ENCODE measurements at regions not wholly inside any gene's neighbourhood (a gene's known extent, or its start where the extent isn't known, plus 50 kb on each side); places are given as distances from the start of the nearest gene placed in this dataset.
"Not testable (repeated sequence)": the region's sequence is repeated elsewhere in the genome, so short reads cannot be mapped to it uniquely, and the experiment has no call there.

GRCh38 chr12:90831712-90832111 lies 123.3 kb downstream of the CCER1 start:
- FAIRE-seq (no peak), DNase-seq (ENCODE audit: low spot score) (no peak)

- DNase-seq (ENCODE audit: low spot score) (no peak), FAIRE-seq (no peak)
These were observed 125.9 kb downstream of the CCER1 start for GRCh38 chr12:90829044-90829443.

- no peak for FAIRE-seq
- DNase-seq (ENCODE audit: low spot score) = no peak
These were observed 126.4 kb downstream of the CCER1 start for GRCh38 chr12:90828621-90829020.

GRCh38 chr12:90827567-90827966 lies 127.4 kb downstream of the CCER1 start:
- no peak for FAIRE-seq
- DNase-seq (ENCODE audit: low spot score) = no peak

- no peak for FAIRE-seq
These were observed 128.9 kb downstream of the CCER1 start for GRCh38 chr12:90826036-90826435.

GRCh38 chr12:90823859-90824258 lies 131.1 kb downstream of the CCER1 start:
- FAIRE-seq (no peak), DNase-seq (ENCODE audit: low spot score) (no peak)

More at GRCh38 chr12:90826036-90826435, 128.9 kb downstream of the CCER1 start:
- DNase-seq (ENCODE audit: low spot score) = no peak

- no peak for FAIRE-seq
- no peak for DNase-seq (ENCODE audit: low spot score)
These were observed 135.3 kb downstream of the CCER1 start for GRCh38 chr12:90819709-90820108.

GRCh38 chr12:90816353-90817089 lies 138.5 kb downstream of the CCER1 start:
- FAIRE-seq (no peak), DNase-seq (ENCODE audit: low spot score) (no peak)

- FAIRE-seq (no peak), DNase-seq (ENCODE audit: low spot score) (no peak)
These were observed 145.0 kb downstream of the CCER1 start for GRCh38 chr12:90809940-90810339.

- no peak for DNase-seq (ENCODE audit: low spot score)
- no peak for FAIRE-seq
These were observed 146.4 kb downstream of the CCER1 start for GRCh38 chr12:90808568-90808967.

- FAIRE-seq (no peak), DNase-seq (ENCODE audit: low spot score) (no peak)
These were observed 152.2 kb downstream of the CCER1 start for GRCh38 chr12:90802727-90803126.

- FAIRE-seq (no peak), DNase-seq (ENCODE audit: low spot score) (peak; percentile 14)
These were observed 153.2 kb downstream of the CCER1 start for GRCh38 chr12:90801776-90802175.

- FAIRE-seq (no peak), DNase-seq (ENCODE audit: low spot score) (no peak)
These were observed 160.8 kb downstream of the CCER1 start for GRCh38 chr12:90794212-90794611.

- FAIRE-seq; DNase-seq (ENCODE audit: low spot score): not testable (repeated sequence)
These were observed 162.3 kb downstream of the CCER1 start for GRCh38 chr12:90792718-90793117.

- no peak for FAIRE-seq
- DNase-seq (ENCODE audit: low spot score) = no peak
These were observed 163.5 kb downstream of the CCER1 start for GRCh38 chr12:90791445-90791844.

- DNase-seq (ENCODE audit: low spot score) (no peak), FAIRE-seq (no peak)
These were observed 164.2 kb downstream of the CCER1 start for GRCh38 chr12:90790747-90791146.

- FAIRE-seq (no peak), DNase-seq (ENCODE audit: low spot score) (no peak)
These were observed 181.5 kb downstream of the CCER1 start for GRCh38 chr12:90773491-90773890.

- no peak for FAIRE-seq
- no peak for DNase-seq (ENCODE audit: low spot score)
These were observed 184.1 kb downstream of the CCER1 start for GRCh38 chr12:90770861-90771260.

- FAIRE-seq = no peak
- no peak for DNase-seq (ENCODE audit: low spot score)
These were observed 197.0 kb downstream of the CCER1 start for GRCh38 chr12:90757957-90758356.

- DNase-seq (ENCODE audit: low spot score) = no peak
- FAIRE-seq = no peak
These were observed 209.8 kb downstream of the CCER1 start for GRCh38 chr12:90745211-90745610.

- no peak for FAIRE-seq
These were observed 213.4 kb downstream of the CCER1 start for GRCh38 chr12:90741611-90742010.

GRCh38 chr12:90729736-90730135 lies 225.2 kb downstream of the CCER1 start:
- DNase-seq (ENCODE audit: low spot score) (no peak), FAIRE-seq (no peak)

More at GRCh38 chr12:90741611-90742010, 213.4 kb downstream of the CCER1 start:
- DNase-seq (ENCODE audit: low spot score) = no peak

- no peak for FAIRE-seq
- peak; percentile 2 for DNase-seq (ENCODE audit: low spot score)
These were observed 242.3 kb downstream of the CCER1 start for GRCh38 chr12:90712671-90713070.

Data from urothelium cell line (cell line).